Stimulated activated naive CD8-positive, alpha-beta T cell treated with anti-CD3 and anti-CD28 coated beads, Interleukin-15, Interleukin-2, amounts not matched to agents 100 U/mL and 50 U/mL, for 24 hours (primary cell): ENCODE measurements at regions not wholly inside any gene's neighbourhood (a gene's known extent, or its start where the extent isn't known, plus 50 kb on each side); places are given as distances from the start of the nearest gene placed in this dataset.

Experiments
- ATAC-seq: fragments of 150-1000 bp; cut with Tn5 transposase; one replicate; pipeline ENCODE4 v1.10.0; 2021
- DNase-seq: peaks from one replicate; pipeline ENCODE4 v3.0.0; 2021

- ATAC-seq = no peak
- no peak for DNase-seq
Measured at GRCh38 chr7:41339913-41340676, 362.8 kb downstream of the INHBA start.

GRCh38 chr7:41336981-41337380 lies 365.9 kb downstream of the INHBA start:
- DNase-seq (no peak), ATAC-seq (no peak)

- no peak for ATAC-seq
- no peak for DNase-seq
Measured at GRCh38 chr7:41336455-41336952, 366.4 kb downstream of the INHBA start.

- ATAC-seq (no peak), DNase-seq (no peak)
Measured at GRCh38 chr7:41334071-41334862, 368.6 kb downstream of the INHBA start.

GRCh38 chr7:41333511-41333910 lies 369.4 kb downstream of the INHBA start:
- no peak for DNase-seq

GRCh38 chr7:41331194-41331593 lies 371.7 kb downstream of the INHBA start:
- DNase-seq = no peak
- ATAC-seq = no peak

More at GRCh38 chr7:41333511-41333910, 369.4 kb downstream of the INHBA start:
- ATAC-seq = no peak

- DNase-seq = no peak
- ATAC-seq = no peak
Measured at GRCh38 chr7:41328544-41328943, 374.3 kb downstream of the INHBA start.

- DNase-seq (no peak), ATAC-seq (no peak)
Measured at GRCh38 chr7:41328131-41328530, 374.8 kb downstream of the INHBA start.

GRCh38 chr7:41326616-41327015 lies 376.3 kb downstream of the INHBA start:
- ATAC-seq = no peak
- DNase-seq = no peak

GRCh38 chr7:41323806-41324205 lies 379.1 kb downstream of the INHBA start:
- DNase-seq = no peak
- ATAC-seq = no peak

- DNase-seq (no peak), ATAC-seq (no peak)
Measured at GRCh38 chr7:41319581-41319980, 383.3 kb downstream of the INHBA start.

GRCh38 chr7:41316410-41316809 lies 386.5 kb downstream of the INHBA start:
- DNase-seq = no peak
- no peak for ATAC-seq

- ATAC-seq = no peak
- DNase-seq = no peak
Measured at GRCh38 chr7:41315764-41316163, 387.1 kb downstream of the INHBA start.

- DNase-seq (no peak), ATAC-seq (no peak)
Measured at GRCh38 chr7:41313171-41313570, 389.7 kb downstream of the INHBA start.

- ATAC-seq (no peak), DNase-seq (no peak)
Measured at GRCh38 chr7:41312235-41312634, 390.7 kb downstream of the INHBA start.

- DNase-seq (no peak), ATAC-seq (no peak)
Measured at GRCh38 chr7:41311301-41311700, 391.6 kb downstream of the INHBA start.

- DNase-seq (no peak), ATAC-seq (no peak)
Measured at GRCh38 chr7:41306486-41306885, 396.4 kb downstream of the INHBA start.

- DNase-seq = no peak
- ATAC-seq = no peak
Measured at GRCh38 chr7:41305001-41305400, 397.9 kb downstream of the INHBA start.

- ATAC-seq = no peak
Measured at GRCh38 chr7:41303709-41304108, 399.2 kb downstream of the INHBA start.

GRCh38 chr7:41298409-41298808 lies 404.5 kb downstream of the INHBA start:
- ATAC-seq = no peak
- DNase-seq = no peak

More at GRCh38 chr7:41303709-41304108, 399.2 kb downstream of the INHBA start:
- DNase-seq = no peak

GRCh38 chr7:41297166-41297565 lies 405.7 kb downstream of the INHBA start:
- no peak for DNase-seq
- no peak for ATAC-seq

GRCh38 chr7:41295455-41295815 lies 407.5 kb downstream of the INHBA start:
- DNase-seq (no peak), ATAC-seq (no peak)
